ENCODE measurements at regions not wholly inside any gene's neighbourhood (a gene's known extent, or its start where the extent isn't known, plus 50 kb on each side); places are given as distances from the start of the nearest gene placed in this dataset.

DNA sequence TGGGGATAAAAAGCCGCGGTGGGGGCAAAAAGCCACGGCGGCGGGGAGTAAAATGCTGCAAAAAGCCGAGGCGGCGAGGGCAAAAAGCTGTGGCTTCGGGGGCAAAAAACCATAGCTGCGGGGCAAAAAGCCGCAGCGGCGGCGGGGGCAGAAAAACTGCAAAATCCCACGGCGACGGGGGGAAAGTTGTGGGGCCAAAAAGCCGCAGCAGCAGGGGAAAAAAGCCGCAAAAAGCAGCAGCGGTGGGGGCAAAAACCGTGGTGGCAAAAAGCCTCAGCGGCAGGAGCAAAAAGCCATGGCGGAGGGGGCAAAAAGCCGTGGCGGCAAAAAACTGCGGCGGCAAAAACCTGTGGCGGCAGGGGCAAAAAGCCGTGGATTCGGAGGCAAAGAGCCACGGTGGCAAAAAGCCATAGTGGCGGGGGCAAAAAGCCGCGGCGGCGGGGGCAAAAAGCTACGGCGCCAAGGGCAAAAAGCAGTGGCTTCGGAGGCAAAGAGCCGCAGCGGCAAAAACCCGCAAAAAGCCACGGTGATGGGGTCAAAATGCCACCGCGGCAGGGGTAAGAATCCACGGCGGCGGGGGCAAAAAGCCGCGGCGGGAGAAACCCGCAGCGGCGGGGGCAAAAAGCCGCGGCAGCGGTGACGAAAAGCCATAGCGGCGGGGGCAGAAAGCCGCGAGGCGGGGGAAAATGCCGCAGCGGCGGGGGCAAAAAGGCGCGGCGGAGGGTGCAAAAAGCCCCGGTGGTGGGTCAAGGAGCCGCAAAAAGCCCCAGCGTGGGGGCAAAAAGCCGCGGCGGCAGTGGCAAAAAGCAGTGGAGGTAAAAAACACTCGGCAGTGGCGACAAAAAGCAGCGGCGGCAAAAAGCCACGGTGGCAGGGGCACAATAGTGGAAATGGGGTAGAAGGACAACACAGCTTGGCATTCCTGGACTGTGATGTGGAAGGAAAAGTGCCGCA, 192.8 kb downstream of the SHCBP1 start:
- TF ChIP-seq POLR2AphosphoS5 (IDR thresholded peaks at IDR 0.05) (no peak), POLR2A (IDR thresholded peaks at IDR 0.05) (no peak)
- TF ChIP-seq, protein P1, sequence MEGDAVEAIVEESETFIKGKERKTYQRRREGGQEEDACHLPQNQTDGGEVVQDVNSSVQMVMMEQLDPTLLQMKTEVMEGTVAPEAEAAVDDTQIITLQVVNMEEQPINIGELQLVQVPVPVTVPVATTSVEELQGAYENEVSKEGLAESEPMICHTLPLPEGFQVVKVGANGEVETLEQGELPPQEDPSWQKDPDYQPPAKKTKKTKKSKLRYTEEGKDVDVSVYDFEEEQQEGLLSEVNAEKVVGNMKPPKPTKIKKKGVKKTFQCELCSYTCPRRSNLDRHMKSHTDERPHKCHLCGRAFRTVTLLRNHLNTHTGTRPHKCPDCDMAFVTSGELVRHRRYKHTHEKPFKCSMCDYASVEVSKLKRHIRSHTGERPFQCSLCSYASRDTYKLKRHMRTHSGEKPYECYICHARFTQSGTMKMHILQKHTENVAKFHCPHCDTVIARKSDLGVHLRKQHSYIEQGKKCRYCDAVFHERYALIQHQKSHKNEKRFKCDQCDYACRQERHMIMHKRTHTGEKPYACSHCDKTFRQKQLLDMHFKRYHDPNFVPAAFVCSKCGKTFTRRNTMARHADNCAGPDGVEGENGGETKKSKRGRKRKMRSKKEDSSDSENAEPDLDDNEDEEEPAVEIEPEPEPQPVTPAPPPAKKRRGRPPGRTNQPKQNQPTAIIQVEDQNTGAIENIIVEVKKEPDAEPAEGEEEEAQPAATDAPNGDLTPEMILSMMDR (IDR thresholded peaks at IDR 0.05) = no peak

Data from upper lobe of left lung (tissue), 4 donors.